Duodenal mucosa (tissue), 2 donors: ENCODE measurements at regions not wholly inside any gene's neighbourhood (a gene's known extent, or its start where the extent isn't known, plus 50 kb on each side); places are given as distances from the start of the nearest gene placed in this dataset.

Source experiments
- H3K27ac ChIP-seq: one replicate; pipeline ENCODE4 v1.7.0; 2013; ENCODE audit warnings: low read depth, low read length
- H3K27me3 ChIP-seq, 2 donors: one replicate each; pipeline ENCODE4 v1.7.0; 2013; ENCODE audit warnings: low read length in 2 of 2, control low read depth in 1 of 2; ENCODE audit not compliant: insufficient read depth in 2 of 2, control insufficient read depth in 1 of 2
- H3K36me3 ChIP-seq, 2 donors: one replicate each; pipeline ENCODE4 v1.7.0; 2013; ENCODE audit warnings: low read length in 2 of 2, control low read depth in 1 of 2; ENCODE audit not compliant: insufficient read depth in 2 of 2, control insufficient read depth in 1 of 2
- H3K4me1 ChIP-seq, 2 donors: one replicate each; pipeline ENCODE4 v1.7.0; 2013; ENCODE audit warnings: low read length in 2 of 2, control low read depth in 1 of 2; ENCODE audit not compliant: insufficient read depth in 2 of 2, control insufficient read depth in 1 of 2
- H3K4me3 ChIP-seq, 2 donors: one replicate each; pipeline ENCODE4 v1.7.0; 2013; ENCODE audit warnings: low read length in 2 of 2, low read depth in 1 of 2
- H3K9ac ChIP-seq, 2 donors: one replicate each; pipeline ENCODE4 v1.7.0; 2013; ENCODE audit warnings: low read length in 2 of 2, low read depth in 1 of 2
- H3K9me3 ChIP-seq, 2 donors: one replicate each; pipeline ENCODE4 v1.7.0; 2013; ENCODE audit warnings: low read length in 2 of 2, control low read depth in 1 of 2; ENCODE audit not compliant: control insufficient read depth in 1 of 2

DNA sequence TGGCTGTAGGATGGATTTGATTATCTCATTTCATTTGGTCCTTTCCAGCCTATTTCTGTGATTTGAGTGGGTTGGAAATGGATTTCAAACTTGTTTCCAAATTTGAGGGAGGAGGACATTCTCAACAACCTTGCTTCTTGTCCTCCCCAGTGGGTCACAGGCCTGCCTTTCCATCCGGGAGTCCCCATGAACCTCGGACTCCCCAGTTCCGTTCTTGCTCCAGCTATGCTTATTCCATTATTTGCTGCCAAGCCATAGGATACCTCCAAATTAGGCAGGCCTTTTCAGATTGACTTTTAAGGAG lies 97.8 kb downstream of the DUSP10 start:
- Histone ChIP-seq H3K36me3 (no peaks in the 10 kb centered on the region), H3K9me3 (no peaks in the 10 kb centered on the region), H3K27ac (no peak overlapping the region), H3K4me1 (no peaks in the 10 kb centered on the region), H3K9ac (no peak overlapping the region), H3K27me3 (no peaks in the 10 kb centered on the region), H3K4me3 (no peak overlapping the region)

- Histone ChIP-seq H3K4me1 (no peaks in the 10 kb centered on the region), H3K36me3 (no peaks in the 10 kb centered on the region), H3K9ac (no peak overlapping the region), H3K4me3 (no peak overlapping the region), H3K9me3 (no peaks in the 10 kb centered on the region), H3K27ac (no peak overlapping the region), H3K27me3 (no peaks in the 10 kb centered on the region)
Observed at GRCh38 chr1:221644663-221645258, 97.1 kb downstream of the DUSP10 start.

DNA sequence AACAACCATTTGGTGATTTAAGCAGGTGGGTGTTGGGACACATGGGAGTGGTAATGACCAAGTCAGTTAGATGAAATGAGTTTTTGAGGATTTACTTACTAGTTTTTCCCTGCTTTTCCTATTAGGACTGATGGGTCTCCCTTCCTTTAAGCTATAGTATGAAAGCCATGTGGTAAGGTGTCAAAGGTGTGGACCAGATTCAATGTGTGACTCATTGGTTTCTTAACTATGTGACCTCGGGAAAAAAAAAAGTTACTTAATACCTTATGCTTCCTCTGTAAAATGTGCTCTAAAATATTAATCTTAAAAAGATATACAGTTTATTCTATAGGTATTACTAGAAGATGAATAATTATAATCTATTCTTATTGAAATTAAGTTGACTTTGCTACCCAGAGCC lies 93.7 kb downstream of the DUSP10 start:
- no peak overlapping the region for H3K4me3 ChIP-seq
- H3K9me3 ChIP-seq, result no peaks in the 10 kb centered on the region
- H3K9ac ChIP-seq, result no peak overlapping the region
- H3K27me3 ChIP-seq, result no peaks in the 10 kb centered on the region
- no peak overlapping the region for H3K27ac ChIP-seq
- H3K36me3 ChIP-seq, result no peaks in the 10 kb centered on the region
- no peaks in the 10 kb centered on the region for H3K4me1 ChIP-seq
